ENCODE measurements at regions not wholly inside any gene's neighbourhood (a gene's known extent, or its start where the extent isn't known, plus 50 kb on each side); places are given as distances from the start of the nearest gene placed in this dataset.

- no peak for DNase-seq (ENCODE audit: low spot score)
Observed at GRCh38 chr2:134080386-134081089, 173.3 kb upstream of the MGAT5 start.

GRCh38 chr2:134081238-134081938 lies 172.5 kb upstream of the MGAT5 start:
- DNase-seq (ENCODE audit: low spot score) = no peak

- no peak for DNase-seq (ENCODE audit: low spot score)
Observed at GRCh38 chr2:134083548-134083947, 170.3 kb upstream of the MGAT5 start.

- DNase-seq (ENCODE audit: low spot score) = no peak
Observed at GRCh38 chr2:134086594-134087219, 167.2 kb upstream of the MGAT5 start.

GRCh38 chr2:134087371-134087921 lies 166.4 kb upstream of the MGAT5 start:
- DNase-seq (ENCODE audit: low spot score) = no peak

GRCh38 chr2:134089454-134089853 lies 164.4 kb upstream of the MGAT5 start:
- DNase-seq (ENCODE audit: low spot score) = no peak

- DNase-seq (ENCODE audit: low spot score) = no peak
Observed at GRCh38 chr2:134097740-134098139, 156.1 kb upstream of the MGAT5 start.

GRCh38 chr2:134098321-134098720 lies 155.6 kb upstream of the MGAT5 start:
- DNase-seq (ENCODE audit: low spot score) = no peak

- DNase-seq (ENCODE audit: low spot score) = no peak
Observed at GRCh38 chr2:134099273-134099672, 154.6 kb upstream of the MGAT5 start.

GRCh38 chr2:134103196-134103595 lies 150.7 kb upstream of the MGAT5 start:
- no peak for DNase-seq (ENCODE audit: low spot score)

- no peak for DNase-seq (ENCODE audit: low spot score)
Observed at GRCh38 chr2:134104754-134105153, 149.1 kb upstream of the MGAT5 start.

GRCh38 chr2:134107402-134107801 lies 146.5 kb upstream of the MGAT5 start:
- no peak for DNase-seq (ENCODE audit: low spot score)

- DNase-seq (ENCODE audit: low spot score) = no peak
Observed at GRCh38 chr2:134108113-134108512, 145.8 kb upstream of the MGAT5 start.

GRCh38 chr2:134109246-134109645 lies 144.6 kb upstream of the MGAT5 start:
- no peak for DNase-seq (ENCODE audit: low spot score)

GRCh38 chr2:134109725-134110124 lies 144.1 kb upstream of the MGAT5 start:
- no peak for DNase-seq (ENCODE audit: low spot score)

GRCh38 chr2:134110532-134110931 lies 143.3 kb upstream of the MGAT5 start:
- DNase-seq (ENCODE audit: low spot score) = no peak

- DNase-seq (ENCODE audit: low spot score) = no peak
Observed at GRCh38 chr2:134117676-134118075, 136.2 kb upstream of the MGAT5 start.

- DNase-seq (ENCODE audit: low spot score) = no peak
Observed at GRCh38 chr2:134118279-134119116, 135.4 kb upstream of the MGAT5 start.

GRCh38 chr2:134119117-134119712 lies 134.7 kb upstream of the MGAT5 start:
- no peak for DNase-seq (ENCODE audit: low spot score)

- no peak for DNase-seq (ENCODE audit: low spot score)
Observed at GRCh38 chr2:134119713-134120405, 134.0 kb upstream of the MGAT5 start.

GRCh38 chr2:134120406-134120732 lies 133.5 kb upstream of the MGAT5 start:
- no peak for DNase-seq (ENCODE audit: low spot score)

Measured in hematopoietic multipotent progenitor cell treated with erythropoietin and hydrocortisone succinate and interleukin-3 and kit ligand, for 15 days (in vitro differentiated cells).